GM13976 (cell line): ENCODE measurements at regions not wholly inside any gene's neighbourhood (a gene's known extent, or its start where the extent isn't known, plus 50 kb on each side); places are given as distances from the start of the nearest gene placed in this dataset.
A peak's percentile ranks its signal among the peaks of the same experiment; 100 is the strongest.

Experiments used
- DNase-seq: peaks from one replicate; pipeline ENCODE4 v3.0.0; 2012; ENCODE audit warnings: low spot score
- CTCF ChIP-seq: IDR thresholded peaks from 2 replicates; pipeline ENCODE4 v1.5.1; 2012; ENCODE audit warnings: borderline replicate concordance, mild to moderate bottlenecking; ENCODE audit not compliant: insufficient read depth; ENCODE audit errors: extremely low read depth, missing control alignments, control extremely low read depth
- in situ Hi-C: fragments of 300-500 bp; cut with MboI; formaldehyde crosslinking; loops from one replicate; pipeline ENCODE4 v1.12.0; 2022; ENCODE audit warnings: low sequenced_read_pairs, mixed read lengths, inconsistent platforms; ENCODE audit not compliant: unreplicated experiment

DNA sequence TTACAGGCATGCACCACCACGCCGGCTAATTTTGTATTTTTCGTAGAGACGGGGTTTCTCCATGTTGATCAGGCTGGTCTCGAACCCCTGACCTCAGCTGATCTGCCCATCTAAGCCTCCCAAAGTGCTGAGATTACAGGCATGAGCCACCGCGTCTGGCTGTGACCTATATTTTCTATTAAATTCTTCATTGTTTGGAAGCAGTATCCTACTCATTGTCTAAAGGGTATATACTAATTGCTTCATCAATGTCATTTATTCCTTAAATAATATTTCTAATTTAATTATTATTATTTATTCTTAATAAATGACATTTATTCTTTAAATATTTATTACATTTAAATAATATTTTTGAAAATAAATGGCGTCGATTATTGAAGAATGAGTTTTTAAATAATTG lies 817.3 kb upstream of the API5 start:
- in situ Hi-C loops, result no loop called here
- no peak for DNase-seq
- TF ChIP-seq CTCF, result no peak

- DNase-seq, result no peak
- in situ Hi-C loops, result no loop called here
- no peak for TF ChIP-seq CTCF
Observed at GRCh38 chr11:42498971-42499370, 812.8 kb upstream of the API5 start.

DNA sequence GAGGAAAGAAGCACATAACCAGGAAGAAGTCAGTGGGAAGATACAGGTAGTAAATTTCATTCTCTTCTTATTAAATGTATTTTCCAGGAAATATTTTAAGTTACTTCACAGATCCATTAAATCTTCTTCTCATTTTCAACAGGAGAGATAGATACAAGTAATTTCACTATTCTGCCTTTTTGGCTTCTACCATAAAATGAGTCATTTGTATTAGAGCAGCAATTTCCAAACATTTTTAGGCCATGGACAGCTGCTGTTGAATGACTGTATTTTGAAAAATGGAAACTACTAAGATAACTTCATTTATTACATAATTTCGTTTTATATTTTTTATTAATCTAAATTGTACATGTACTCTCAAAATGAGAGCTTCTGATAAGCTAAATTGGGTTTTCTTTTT lies 809.6 kb upstream of the API5 start:
- in situ Hi-C loops, result loop anchor here (25.0 kb wide), 1 partner anchor 1040 kb away; the partner anchor contains the start of gene LRRC4C
- no peak for DNase-seq
- no peak for TF ChIP-seq CTCF

DNA sequence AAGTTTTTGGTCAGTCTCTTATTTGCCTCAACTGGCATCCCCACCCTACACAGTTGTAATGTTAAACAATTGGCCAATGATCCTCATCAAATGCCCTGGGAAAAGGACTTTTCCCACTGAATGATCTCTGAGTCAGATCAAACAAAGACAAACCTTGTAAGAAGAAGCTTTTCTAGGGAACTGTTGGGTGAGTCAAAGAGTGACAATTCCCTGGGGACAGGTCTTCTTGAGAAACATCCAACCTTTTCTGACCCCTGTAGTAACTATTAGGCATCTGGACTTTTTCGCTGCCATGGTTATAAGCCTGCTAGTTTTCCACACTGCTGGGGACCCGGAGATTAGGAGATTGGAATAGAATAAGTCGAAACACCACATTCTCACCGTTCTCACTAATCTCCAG lies 789.8 kb upstream of the API5 start:
- no peak for TF ChIP-seq CTCF
- in situ Hi-C loops, result loop anchor here (25.0 kb wide), 1 partner anchor 1060 kb away; the partner anchor contains the start of gene LRRC4C
- no peak for DNase-seq

- TF ChIP-seq CTCF, result peak; percentile 68
- in situ Hi-C loops, result loop anchor here (25.0 kb wide), 1 partner anchor 1062 kb away; the partner anchor contains the start of gene LRRC4C
- DNase-seq, result peak; percentile 32
Observed at GRCh38 chr11:42524534-42525227, 787.1 kb upstream of the API5 start.

DNA sequence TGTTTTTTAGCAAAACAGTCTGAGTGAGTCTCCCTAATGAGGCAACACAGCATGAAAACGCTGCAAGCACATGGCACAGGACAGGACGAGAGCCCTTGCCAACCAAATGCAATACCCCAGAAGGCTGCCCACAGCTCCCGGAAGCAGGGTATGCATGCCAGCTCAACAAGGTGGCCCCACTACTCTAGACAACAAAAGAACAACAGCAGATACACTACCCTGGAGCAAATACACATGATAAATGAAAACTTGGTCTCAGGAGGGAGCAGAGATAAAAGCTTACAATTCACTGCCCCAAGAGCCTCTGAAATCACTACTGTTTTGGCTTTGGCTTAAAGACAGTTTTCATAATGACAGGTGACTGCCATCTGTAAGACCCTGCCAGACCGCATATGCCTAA lies 785.4 kb upstream of the API5 start:
- in situ Hi-C loops, result no loop called here
- no peak for TF ChIP-seq CTCF
- DNase-seq, result no peak
